SK-N-MC (cell line): ENCODE measurements at regions not wholly inside any gene's neighbourhood (a gene's known extent, or its start where the extent isn't known, plus 50 kb on each side); places are given as distances from the start of the nearest gene placed in this dataset.

Experiments
- DNase-seq: peaks from one replicate; pipeline ENCODE4 v3.0.0-alpha.2; 2011; ENCODE audit warnings: low read depth, low spot score
- H3K27ac ChIP-seq: fragments of 200-600 bp; sonication (generic); 2 replicates; pipeline ENCODE4 v1.5.1; 2016; ENCODE audit warnings: mixed run types
- H3K36me3 ChIP-seq: fragments of 200-600 bp; sonication (generic); 2 replicates; pipeline ENCODE4 v1.6.1; 2017; ENCODE audit warnings: antibody characterized with exemption, low read length, mixed read lengths; ENCODE audit not compliant: insufficient read depth
- H3K4me3 ChIP-seq: fragments of 200-600 bp; sonication (generic); 2 replicates; pipeline ENCODE4 v1.5.1; 2016
- H3K9ac ChIP-seq: fragments of 200-600 bp; sonication (generic); 2 replicates; pipeline ENCODE4 v1.8.0; 2017; ENCODE audit warnings: mixed run types, mixed read lengths; ENCODE audit not compliant: insufficient read length
- H3K9me3 ChIP-seq: fragments of 200-600 bp; sonication (generic); 2 replicates; pipeline ENCODE4 v1.6.1; 2017; ENCODE audit warnings: low read depth, mild to moderate bottlenecking, antibody characterized with exemption, low read length, moderate library complexity, mixed read lengths
- EZH2 ChIP-seq: fragments of 200-600 bp; sonication (generic); IDR thresholded peaks from one replicate; pipeline ENCODE4 v1.6.1; 2017; ENCODE audit warnings: antibody characterized with exemption
- FOXP2 ChIP-seq: optimal IDR thresholded peaks from 2 replicates; pipeline ENCODE3; 2011; ENCODE audit warnings: mild to moderate bottlenecking, moderate library complexity; ENCODE audit not compliant: insufficient read depth; ENCODE audit errors: extremely low read length, control extremely low read depth
- POLR2AphosphoS5 ChIP-seq: IDR thresholded peaks from 2 replicates; pipeline ENCODE4 v1.6.1; 2012; ENCODE audit warnings: mild to moderate bottlenecking, low read depth, low read length, borderline replicate concordance

GRCh38 chr20:60213126-60213893, 255.1 kb downstream of the CDH26 start:
- Histone ChIP-seq H3K4me3 (no peak overlapping the region), H3K27ac (no peak overlapping the region), H3K9ac (no peak overlapping the region), H3K36me3 (no peaks in the 10 kb centered on the region), H3K9me3 (no peaks in the 10 kb centered on the region)
- TF ChIP-seq EZH2 = no peak
- no peak for TF ChIP-seq POLR2AphosphoS5
- TF ChIP-seq FOXP2 = no peak
- DNase-seq = no peak

GRCh38 chr20:60214901-60215815, 256.9 kb downstream of the CDH26 start:
- Histone ChIP-seq H3K36me3 (no peaks in the 10 kb centered on the region), H3K9me3 (no peaks in the 10 kb centered on the region), H3K4me3 (no peak overlapping the region), H3K9ac (no peak overlapping the region), H3K27ac (no peak overlapping the region)
- DNase-seq = no peak
- TF ChIP-seq EZH2 (no peak), FOXP2 (no peak), POLR2AphosphoS5 (no peak)

GRCh38 chr20:60215816-60216730, 257.9 kb downstream of the CDH26 start:
- no peak for DNase-seq

GRCh38 chr20:60219231-60219630, 261.0 kb downstream of the CDH26 start:
- Histone ChIP-seq H3K9ac (no peak overlapping the region), H3K36me3 (no peaks in the 10 kb centered on the region), H3K27ac (no peak overlapping the region), H3K9me3 (no peaks in the 10 kb centered on the region), H3K4me3 (no peak overlapping the region)
- TF ChIP-seq FOXP2 (no peak), POLR2AphosphoS5 (no peak), EZH2 (no peak)
- no peak for DNase-seq

More at GRCh38 chr20:60215816-60216730, 257.9 kb downstream of the CDH26 start:
- no peak overlapping the region for H3K9ac ChIP-seq
- TF ChIP-seq EZH2 = no peak
- no peak for TF ChIP-seq FOXP2
- TF ChIP-seq POLR2AphosphoS5 = no peak
- no peak overlapping the region for H3K27ac ChIP-seq
- H3K36me3 ChIP-seq = no peaks in the 10 kb centered on the region
- H3K9me3 ChIP-seq = no peaks in the 10 kb centered on the region
- H3K4me3 ChIP-seq = no peak overlapping the region

GRCh38 chr20:60219984-60220562, 261.9 kb downstream of the CDH26 start:
- Histone ChIP-seq H3K36me3 (no peaks in the 10 kb centered on the region), H3K27ac (no peak overlapping the region), H3K4me3 (no peak overlapping the region), H3K9me3 (no peaks in the 10 kb centered on the region), H3K9ac (no peak overlapping the region)
- no peak for DNase-seq
- TF ChIP-seq EZH2 (no peak), FOXP2 (no peak), POLR2AphosphoS5 (no peak)

- Histone ChIP-seq H3K4me3 (no peak overlapping the region), H3K9me3 (no peaks in the 10 kb centered on the region), H3K36me3 (no peaks in the 10 kb centered on the region), H3K9ac (no peak overlapping the region), H3K27ac (no peak overlapping the region)
- TF ChIP-seq POLR2AphosphoS5 (no peak), FOXP2 (no peak), EZH2 (no peak)
- DNase-seq = no peak
Measured at GRCh38 chr20:60220706-60221105, 262.5 kb downstream of the CDH26 start.

GRCh38 chr20:60221593-60221992, 263.4 kb downstream of the CDH26 start:
- no peaks in the 10 kb centered on the region for H3K9me3 ChIP-seq
- H3K36me3 ChIP-seq = no peaks in the 10 kb centered on the region
- DNase-seq = no peak
- H3K27ac ChIP-seq = no peak overlapping the region
- H3K9ac ChIP-seq = no peak overlapping the region
- no peak overlapping the region for H3K4me3 ChIP-seq
- TF ChIP-seq POLR2AphosphoS5 (no peak), FOXP2 (no peak), EZH2 (no peak)
